Astrocyte of the spinal cord (primary cell): ENCODE measurements at regions not wholly inside any gene's neighbourhood (a gene's known extent, or its start where the extent isn't known, plus 50 kb on each side); places are given as distances from the start of the nearest gene placed in this dataset.

Experiments
- DNase-seq: peaks from one replicate; pipeline ENCODE4 v3.0.0; 2011; ENCODE audit warnings: low read depth, low spot score
- H3K4me3 ChIP-seq: 2 replicates; pipeline ENCODE4 v1.5.1; 2011; ENCODE audit warnings: low read depth, mild to moderate bottlenecking, low read length, moderate library complexity
- CTCF ChIP-seq: IDR thresholded peaks from 2 replicates; pipeline ENCODE4 v1.5.1; 2012; ENCODE audit warnings: low read depth, mild to moderate bottlenecking, low read length, inconsistent platforms
- in situ Hi-C: cut with HindIII; loops from 2 replicates; pipeline ENCODE4 v1.10.0; 2017; ENCODE audit warnings: low sequenced_read_pairs

- H3K4me3 ChIP-seq: no peak overlapping the region
- in situ Hi-C loops: no loop called here
- DNase-seq: no peak
- no peak for TF ChIP-seq CTCF
Measured at GRCh38 chr2:155930312-155930711, 402.2 kb downstream of the NR4A2 start.

- TF ChIP-seq CTCF: no peak
- DNase-seq: no peak
- no peak overlapping the region for H3K4me3 ChIP-seq
- in situ Hi-C loops: no loop called here
Measured at GRCh38 chr2:155917380-155917779, 415.1 kb downstream of the NR4A2 start.

- TF ChIP-seq CTCF: no peak
- no peak overlapping the region for H3K4me3 ChIP-seq
- in situ Hi-C loops: no loop called here
- DNase-seq: no peak
Measured at GRCh38 chr2:155913356-155913755, 419.2 kb downstream of the NR4A2 start.

GRCh38 chr2:155908567-155908966, 424.0 kb downstream of the NR4A2 start:
- in situ Hi-C loops: no loop called here
- H3K4me3 ChIP-seq: no peak overlapping the region
- DNase-seq: no peak
- no peak for TF ChIP-seq CTCF

- DNase-seq: no peak
- no peak overlapping the region for H3K4me3 ChIP-seq
- no peak for TF ChIP-seq CTCF
- in situ Hi-C loops: no loop called here
Measured at GRCh38 chr2:155907211-155907610, 425.3 kb downstream of the NR4A2 start.

- no peak overlapping the region for H3K4me3 ChIP-seq
- DNase-seq: no peak
- in situ Hi-C loops: no loop called here
- no peak for TF ChIP-seq CTCF
Measured at GRCh38 chr2:155905657-155906056, 426.9 kb downstream of the NR4A2 start.

GRCh38 chr2:155904720-155905119, 427.8 kb downstream of the NR4A2 start:
- in situ Hi-C loops: no loop called here
- no peak for TF ChIP-seq CTCF
- DNase-seq: no peak
- H3K4me3 ChIP-seq: no peak overlapping the region
